ENCODE measurements at regions not wholly inside any gene's neighbourhood (a gene's known extent, or its start where the extent isn't known, plus 50 kb on each side); places are given as distances from the start of the nearest gene placed in this dataset.

DNA sequence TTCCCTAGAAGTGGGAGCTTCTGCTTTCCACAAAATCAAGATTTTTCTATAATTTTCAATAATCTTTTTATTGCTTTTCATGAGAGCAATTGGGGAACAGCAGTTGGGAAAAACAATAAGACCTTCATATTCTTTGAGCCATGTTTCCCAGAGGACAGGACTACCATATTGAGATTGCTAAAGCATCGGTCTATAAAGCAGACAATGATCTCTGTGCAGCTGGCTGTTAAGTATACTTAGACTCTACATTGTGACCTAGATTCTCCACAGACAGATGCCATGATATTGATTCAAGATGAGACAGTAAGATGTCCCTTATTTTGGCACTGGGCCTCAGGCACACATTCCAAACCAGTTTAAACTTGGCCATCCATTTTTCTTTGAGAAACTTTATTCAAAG is 1178.7 kb downstream of the SUCLG1 start:
- H3K4me1 Mint-ChIP-seq (ENCODE audit: low read depth), result no peaks in the 10 kb centered on the region
- no peak for DNase-seq
- peaks cover 3% of the 10 kb centered on the region for H3K9me3 Mint-ChIP-seq
- ChIA-PET CTCF (no interaction called here), POLR2A (no interaction called here)
- H3K36me3 ChIP-seq (ENCODE audit: insufficient read depth, low read length), result no peaks in the 10 kb centered on the region
- H3K27me3 Mint-ChIP-seq, result no peaks in the 10 kb centered on the region
- no peaks in the 10 kb centered on the region for H3K36me3 Mint-ChIP-seq (ENCODE audit: low read depth)
- H3K4me3 Mint-ChIP-seq, result no peak overlapping the region
- no peak for ATAC-seq (ENCODE audit: poor library complexity)
- no peaks in the 10 kb centered on the region for H3K4me1 ChIP-seq (ENCODE audit: insufficient read depth, low read length)
- no peak overlapping the region for H3K27ac ChIP-seq (ENCODE audit: low read depth in 1 of 2, low read length in 2 of 2)
- no peak overlapping the region for H3K27ac Mint-ChIP-seq
- peaks cover 0 to 4% of the 10 kb centered on the region in 2 experiments for H3K9me3 ChIP-seq (ENCODE audit: control insufficient read depth in 1 of 2, insufficient read depth in 1 of 2, low read length in 2 of 2)
- intact Hi-C loops (cut with DNase I, micrococcal nuclease), result no loop called here
- H3K4me3 ChIP-seq (ENCODE audit: low read length), result no peak overlapping the region
- TF ChIP-seq CTCF (IDR thresholded peaks at IDR 0.05), result no peak
- no peaks in the 10 kb centered on the region for H3K27me3 ChIP-seq (ENCODE audit: control insufficient read depth in 1 of 2, insufficient read depth in 2 of 2, low read length in 2 of 2)

GRCh38 chr2:83273322-83273721 is 1185.8 kb downstream of the SUCLG1 start:
- no peak for TF ChIP-seq CTCF (IDR thresholded peaks at IDR 0.05)
- Mint-ChIP-seq H3K27me3 (no peaks in the 10 kb centered on the region), H3K4me3 (no peak overlapping the region), H3K27ac (no peak overlapping the region), H3K9me3 (peaks cover 6% of the 10 kb centered on the region), H3K4me1 (ENCODE audit: low read depth) (no peaks in the 10 kb centered on the region), H3K36me3 (ENCODE audit: low read depth) (no peaks in the 10 kb centered on the region)
- Histone ChIP-seq H3K36me3 (ENCODE audit: insufficient read depth, low read length) (no peaks in the 10 kb centered on the region), H3K27ac (ENCODE audit: low read depth in 1 of 2, low read length in 2 of 2) (no peak overlapping the region), H3K4me3 (ENCODE audit: low read length) (no peak overlapping the region), H3K27me3 (ENCODE audit: control insufficient read depth in 1 of 2, insufficient read depth in 2 of 2, low read length in 2 of 2) (no peaks in the 10 kb centered on the region), H3K4me1 (ENCODE audit: insufficient read depth, low read length) (no peaks in the 10 kb centered on the region), H3K9me3 (ENCODE audit: control insufficient read depth in 1 of 2, insufficient read depth in 1 of 2, low read length in 2 of 2) (no peaks in the 10 kb centered on the region)
- DNase-seq (no peak), ATAC-seq (ENCODE audit: poor library complexity) (no peak)
- CTCF ChIA-PET, result no interaction called here
- POLR2A ChIA-PET, result no interaction called here
- intact Hi-C loops (cut with DNase I, micrococcal nuclease), result no loop called here

GRCh38 chr2:83261591-83262136 is 1197.4 kb downstream of the SUCLG1 start:
- ATAC-seq (ENCODE audit: poor library complexity) (no peak), DNase-seq (no peak)
- TF ChIP-seq CTCF (IDR thresholded peaks at IDR 0.05), result no peak
- Mint-ChIP-seq H3K9me3 (peaks cover 12% of the 10 kb centered on the region), H3K4me1 (ENCODE audit: low read depth) (no peaks in the 10 kb centered on the region), H3K36me3 (ENCODE audit: low read depth) (no peaks in the 10 kb centered on the region), H3K27ac (no peak overlapping the region), H3K4me3 (no peak overlapping the region), H3K27me3 (no peaks in the 10 kb centered on the region)
- Histone ChIP-seq H3K36me3 (ENCODE audit: insufficient read depth, low read length) (no peaks in the 10 kb centered on the region), H3K4me1 (ENCODE audit: insufficient read depth, low read length) (no peaks in the 10 kb centered on the region), H3K27me3 (ENCODE audit: control insufficient read depth in 1 of 2, insufficient read depth in 2 of 2, low read length in 2 of 2) (no peaks in the 10 kb centered on the region), H3K27ac (ENCODE audit: low read depth in 1 of 2, low read length in 2 of 2) (no peak overlapping the region), H3K9me3 (ENCODE audit: control insufficient read depth in 1 of 2, insufficient read depth in 1 of 2, low read length in 2 of 2) (no peaks in the 10 kb centered on the region), H3K4me3 (ENCODE audit: low read length) (no peak overlapping the region)
- ChIA-PET POLR2A (no interaction called here), CTCF (no interaction called here)
- intact Hi-C loops (cut with DNase I, micrococcal nuclease), result no loop called here
